ENCODE measurements at regions not wholly inside any gene's neighbourhood (a gene's known extent, or its start where the extent isn't known, plus 50 kb on each side); places are given as distances from the start of the nearest gene placed in this dataset.

DNA sequence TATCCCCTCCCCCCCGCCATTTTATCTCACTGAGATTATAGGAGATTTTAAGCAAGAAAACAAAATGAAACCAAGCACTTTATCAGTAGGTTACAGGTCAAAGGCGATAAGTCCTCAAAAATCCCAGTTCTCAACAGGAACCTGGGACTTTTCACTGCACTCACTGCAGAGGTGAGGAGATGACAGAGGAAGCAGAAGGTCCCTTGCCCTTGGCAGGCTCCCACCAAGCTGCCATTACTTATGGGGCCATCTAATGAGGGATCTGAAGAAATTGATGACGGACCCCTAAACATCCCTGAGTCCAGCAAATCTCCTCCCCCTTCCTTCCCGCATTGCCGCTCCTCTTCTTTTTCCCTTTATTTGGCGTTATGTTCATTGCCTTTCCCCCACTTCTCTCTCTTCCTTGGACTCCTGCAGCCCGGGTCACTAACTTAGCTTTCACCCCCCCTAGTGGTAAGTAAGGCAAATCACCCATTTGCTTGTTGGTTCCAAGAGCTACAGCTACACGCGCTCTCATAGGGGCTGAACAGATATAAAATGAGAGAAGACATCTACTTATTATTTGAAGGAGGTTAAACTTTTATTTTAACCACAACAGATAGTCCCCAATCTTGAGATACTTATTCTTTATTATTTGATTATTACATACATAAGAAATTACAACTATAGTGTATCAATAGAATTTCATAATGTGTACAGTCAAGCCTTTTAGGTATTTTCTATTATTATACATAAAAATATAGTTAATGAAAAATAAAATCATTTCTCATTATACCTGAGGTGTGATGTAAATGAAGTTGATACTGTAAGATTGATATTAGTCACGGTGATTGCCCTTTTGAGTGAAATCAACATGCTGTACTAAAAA, 52.0 kb upstream of the ARGLU1 start:
- TF ChIP-seq, protein P1, sequence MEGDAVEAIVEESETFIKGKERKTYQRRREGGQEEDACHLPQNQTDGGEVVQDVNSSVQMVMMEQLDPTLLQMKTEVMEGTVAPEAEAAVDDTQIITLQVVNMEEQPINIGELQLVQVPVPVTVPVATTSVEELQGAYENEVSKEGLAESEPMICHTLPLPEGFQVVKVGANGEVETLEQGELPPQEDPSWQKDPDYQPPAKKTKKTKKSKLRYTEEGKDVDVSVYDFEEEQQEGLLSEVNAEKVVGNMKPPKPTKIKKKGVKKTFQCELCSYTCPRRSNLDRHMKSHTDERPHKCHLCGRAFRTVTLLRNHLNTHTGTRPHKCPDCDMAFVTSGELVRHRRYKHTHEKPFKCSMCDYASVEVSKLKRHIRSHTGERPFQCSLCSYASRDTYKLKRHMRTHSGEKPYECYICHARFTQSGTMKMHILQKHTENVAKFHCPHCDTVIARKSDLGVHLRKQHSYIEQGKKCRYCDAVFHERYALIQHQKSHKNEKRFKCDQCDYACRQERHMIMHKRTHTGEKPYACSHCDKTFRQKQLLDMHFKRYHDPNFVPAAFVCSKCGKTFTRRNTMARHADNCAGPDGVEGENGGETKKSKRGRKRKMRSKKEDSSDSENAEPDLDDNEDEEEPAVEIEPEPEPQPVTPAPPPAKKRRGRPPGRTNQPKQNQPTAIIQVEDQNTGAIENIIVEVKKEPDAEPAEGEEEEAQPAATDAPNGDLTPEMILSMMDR (conservative IDR thresholded peaks at IDR 0.05; ENCODE audit: low read depth, low read length): peak; percentile 82
- TF ChIP-seq EZH2 (IDR thresholded peaks at IDR 0.05; ENCODE audit: borderline replicate concordance, low read depth, low read length, poor library complexity, severe bottlenecking): no peak

All from A673 (cell line).